CMK (cell line): ENCODE measurements at regions not wholly inside any gene's neighbourhood (a gene's known extent, or its start where the extent isn't known, plus 50 kb on each side); places are given as distances from the start of the nearest gene placed in this dataset.
"Not testable (repeated sequence)": the region's sequence is repeated elsewhere in the genome, so short reads cannot be mapped to it uniquely, and the experiment has no call there.

ENCODE experiments used
- DNase-seq: peaks from one replicate; pipeline ENCODE4 v3.0.0-alpha.2; 2010; ENCODE audit warnings: low read depth

GRCh38 chr10:56449770-56450169, 88.7 kb upstream of the ZWINT start:
- DNase-seq, result no peak

GRCh38 chr10:56447613-56448012, 86.6 kb upstream of the ZWINT start:
- not testable (repeated sequence) for DNase-seq

GRCh38 chr10:56441337-56441736, 80.3 kb upstream of the ZWINT start:
- not testable (repeated sequence) for DNase-seq
